GM18499 (cell line): ENCODE measurements at regions not wholly inside any gene's neighbourhood (a gene's known extent, or its start where the extent isn't known, plus 50 kb on each side); places are given as distances from the start of the nearest gene placed in this dataset.
"Not testable (repeated sequence)": the region's sequence is repeated elsewhere in the genome, so short reads cannot be mapped to it uniquely, and the experiment has no call there.

ENCODE experiments used
- ATAC-seq: cut with Tn5 transposase; IDR thresholded peaks from one replicate; pipeline ENCODE4 v1.9.1; 2021; ENCODE audit warnings: moderate number of reproducible peaks; ENCODE audit not compliant: insufficient read depth, unreplicated experiment

GRCh38 chr2:181737302-181737701, 57.0 kb upstream of the NEUROD1 start:
- ATAC-seq = not testable (repeated sequence)

- no peak for ATAC-seq
These were observed 57.8 kb upstream of the NEUROD1 start for GRCh38 chr2:181738074-181738473.

- no peak for ATAC-seq
These were observed 58.2 kb upstream of the NEUROD1 start for GRCh38 chr2:181738563-181738962.

GRCh38 chr2:181741756-181742155, 61.4 kb upstream of the NEUROD1 start:
- ATAC-seq = no peak

DNA sequence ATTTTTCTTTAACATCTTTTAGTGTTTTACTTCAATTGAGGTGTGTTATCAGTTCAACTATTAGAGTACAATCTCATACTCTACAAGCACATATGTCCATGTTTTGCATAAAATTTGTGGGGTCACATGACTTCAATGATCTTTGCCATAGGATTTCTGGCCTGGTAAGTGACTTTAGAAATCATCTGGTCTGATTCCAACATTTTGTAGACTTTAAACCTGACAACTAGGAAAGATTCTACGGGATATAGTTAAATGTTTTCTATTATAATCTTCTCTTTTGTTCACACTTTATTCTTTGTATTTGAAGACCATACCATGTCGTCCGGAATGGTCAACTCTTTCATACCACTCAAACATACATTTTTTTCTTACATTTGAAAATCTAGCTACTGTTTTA, 62.0 kb upstream of the NEUROD1 start:
- no peak for ATAC-seq

DNA sequence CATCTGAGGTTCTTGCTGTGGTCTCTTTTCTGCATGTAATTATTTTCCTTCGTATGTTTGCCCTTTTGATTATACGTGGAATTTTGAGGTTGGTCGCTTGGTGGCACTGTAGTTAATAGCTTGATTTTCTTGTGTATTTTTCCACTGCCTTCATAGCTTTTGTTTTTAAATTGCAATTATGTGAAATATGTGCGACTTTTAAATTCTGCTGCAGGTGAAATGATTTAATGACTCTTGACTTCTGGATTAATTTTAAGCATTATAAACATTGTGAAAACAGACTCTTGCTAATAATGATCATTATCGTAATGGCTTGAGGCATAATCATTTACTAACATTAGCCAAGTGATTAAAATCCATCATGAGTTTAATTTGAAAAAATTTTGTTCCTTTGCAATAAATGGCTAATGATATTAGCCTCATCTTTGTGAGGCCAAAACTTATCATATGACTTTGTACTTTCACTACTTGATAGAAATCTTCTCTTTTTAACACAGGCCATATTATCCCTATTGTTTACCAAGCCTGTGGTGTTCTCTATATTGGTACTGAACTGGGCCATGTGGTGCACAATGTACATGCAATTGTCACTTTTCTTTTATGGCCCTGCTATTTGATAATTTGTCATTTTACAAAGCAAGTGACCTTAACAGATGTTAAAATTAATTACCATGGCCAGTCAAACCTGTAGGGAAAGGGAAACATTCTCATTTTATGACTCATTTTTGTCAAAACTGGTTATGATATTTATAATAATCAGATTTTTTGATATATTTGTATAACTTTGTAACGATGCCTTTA, 62.8 kb upstream of the NEUROD1 start:
- ATAC-seq = no peak

GRCh38 chr2:181743723-181744031, 63.4 kb upstream of the NEUROD1 start:
- ATAC-seq = no peak

DNA sequence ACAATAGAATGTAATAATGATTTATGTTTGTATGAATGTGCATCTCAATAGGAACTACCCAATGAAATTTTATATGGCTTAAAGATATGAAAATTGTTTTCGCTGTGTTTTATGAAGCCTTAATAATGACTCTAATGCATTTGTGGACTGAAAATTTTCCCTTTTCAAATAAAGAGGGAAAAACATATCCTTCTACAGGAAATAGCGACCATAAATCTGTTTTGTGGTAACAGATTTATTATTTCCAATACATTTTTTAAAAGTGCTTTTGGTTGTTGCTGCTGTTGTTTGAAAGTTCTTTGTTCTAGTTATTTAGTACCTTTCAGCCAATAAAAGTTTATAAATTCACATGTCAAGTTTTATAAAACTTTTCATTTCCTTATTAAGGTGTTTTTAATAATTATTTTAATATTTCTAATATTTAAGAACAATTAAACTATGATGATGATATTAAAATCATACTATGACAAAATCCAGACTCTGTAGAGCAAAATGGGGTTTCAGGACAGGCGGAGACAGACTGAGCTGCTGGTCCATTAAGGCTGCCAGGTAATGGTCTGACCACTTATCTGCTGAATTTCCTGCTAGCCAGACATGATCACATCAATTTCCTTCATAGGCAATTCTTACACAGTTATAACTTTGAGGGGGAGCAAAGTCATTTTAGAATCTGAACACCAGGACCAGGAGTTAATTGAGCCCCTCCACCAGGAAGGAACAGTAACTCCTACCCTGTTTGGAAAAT, 65.7 kb upstream of the NEUROD1 start:
- ATAC-seq = no peak

- no peak for ATAC-seq
These were observed 66.5 kb upstream of the NEUROD1 start for GRCh38 chr2:181746844-181747243.

DNA sequence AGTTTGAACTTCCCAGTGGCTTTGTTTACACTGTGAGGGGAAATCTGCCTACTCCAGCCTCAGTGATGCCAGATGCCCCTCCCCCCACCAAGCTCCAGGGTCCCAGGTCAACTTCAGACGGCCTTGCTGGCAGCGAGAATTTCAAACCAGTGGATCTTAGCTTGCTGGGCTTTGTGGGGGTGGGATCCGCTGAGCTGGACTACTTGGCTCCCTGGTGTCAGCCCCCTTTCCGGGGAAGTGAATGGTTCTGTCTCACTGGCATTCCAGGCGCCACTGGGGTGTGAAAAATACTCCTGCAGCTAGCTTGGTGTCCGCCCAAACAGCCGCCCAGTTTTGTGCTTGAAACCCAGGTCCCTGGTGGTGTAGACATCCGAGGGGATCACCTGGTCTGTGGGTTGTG, 70.0 kb upstream of the NEUROD1 start:
- ATAC-seq = no peak

DNA sequence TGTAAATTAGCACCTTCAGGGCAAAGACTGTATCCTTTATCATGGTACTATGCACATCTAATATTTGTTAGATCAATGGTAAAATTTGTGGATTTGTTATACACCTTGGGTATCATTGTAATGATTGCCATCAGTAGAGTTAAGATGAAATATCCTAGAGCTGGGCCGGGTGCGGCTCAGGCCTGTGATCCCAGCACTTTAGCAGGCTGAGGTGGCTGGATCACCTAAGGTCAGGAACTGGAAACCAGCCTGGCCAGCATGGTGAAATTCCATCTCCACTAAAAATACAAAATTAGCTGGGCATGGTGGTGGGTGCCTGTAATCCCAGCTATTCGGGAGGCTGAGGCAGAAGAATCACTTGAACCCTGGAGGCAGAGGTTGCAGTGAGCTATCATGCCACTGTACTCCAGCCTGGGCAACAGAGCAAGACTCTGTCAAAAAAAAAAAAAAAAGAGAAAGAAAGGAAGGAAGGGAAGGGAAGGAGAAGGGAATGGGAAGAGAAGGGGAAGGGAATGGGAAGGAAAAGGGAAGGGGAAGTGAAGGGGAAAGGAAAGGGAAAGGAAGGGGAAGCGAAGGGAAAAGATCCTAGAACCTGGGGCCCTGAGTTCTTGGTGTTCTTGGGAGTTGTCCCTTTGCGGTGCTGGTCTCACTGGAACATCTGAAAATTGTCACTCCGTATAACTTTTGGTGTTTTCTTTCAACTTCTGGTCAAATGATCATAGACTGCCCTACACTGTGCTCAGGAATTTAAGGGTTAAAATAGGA, 71.1 kb upstream of the NEUROD1 start:
- no peak for ATAC-seq

DNA sequence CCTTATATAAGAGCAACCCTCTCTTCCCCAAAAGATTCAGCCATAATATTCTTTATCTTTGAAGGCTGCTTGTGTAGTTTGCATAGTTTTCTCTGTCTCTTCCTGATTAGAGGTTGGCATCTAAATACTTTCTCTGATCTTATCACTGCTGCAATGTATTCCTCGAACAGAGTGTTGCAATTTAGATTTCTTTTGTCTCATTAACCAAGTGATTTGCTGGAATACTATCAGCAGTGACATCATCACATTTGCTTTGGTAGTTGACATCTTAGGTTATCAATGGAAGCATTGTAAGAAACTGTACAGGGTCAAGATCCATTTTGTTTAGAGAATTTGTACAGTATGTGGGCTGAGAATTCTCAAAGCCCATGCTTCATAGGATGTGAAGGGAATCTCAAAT, 72.0 kb upstream of the NEUROD1 start:
- ATAC-seq = no peak

GRCh38 chr2:181753686-181754085, 73.4 kb upstream of the NEUROD1 start:
- ATAC-seq = no peak

GRCh38 chr2:181754105-181754504, 73.8 kb upstream of the NEUROD1 start:
- ATAC-seq = no peak

- ATAC-seq = no peak
These were observed 74.9 kb upstream of the NEUROD1 start for GRCh38 chr2:181755181-181755580.

DNA sequence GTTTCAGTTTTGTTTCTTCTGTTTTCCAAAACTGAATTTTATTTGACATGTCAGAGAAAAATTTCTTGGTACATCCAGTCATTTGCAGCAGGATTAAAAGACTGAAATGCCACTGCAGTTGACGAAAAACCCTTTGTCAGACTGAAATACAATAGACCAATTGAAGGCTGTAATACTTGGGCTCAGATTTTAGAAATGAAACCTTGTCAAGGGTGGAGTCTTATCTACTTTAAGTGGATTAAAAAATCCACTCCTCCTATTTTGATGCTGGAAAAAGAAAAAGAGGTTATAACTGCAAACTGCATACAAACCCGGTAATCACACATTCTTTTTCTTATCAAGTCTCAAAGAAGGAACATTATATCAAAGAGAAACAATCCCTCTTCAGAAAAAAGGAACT, 80.2 kb upstream of the NEUROD1 start:
- no peak for ATAC-seq

DNA sequence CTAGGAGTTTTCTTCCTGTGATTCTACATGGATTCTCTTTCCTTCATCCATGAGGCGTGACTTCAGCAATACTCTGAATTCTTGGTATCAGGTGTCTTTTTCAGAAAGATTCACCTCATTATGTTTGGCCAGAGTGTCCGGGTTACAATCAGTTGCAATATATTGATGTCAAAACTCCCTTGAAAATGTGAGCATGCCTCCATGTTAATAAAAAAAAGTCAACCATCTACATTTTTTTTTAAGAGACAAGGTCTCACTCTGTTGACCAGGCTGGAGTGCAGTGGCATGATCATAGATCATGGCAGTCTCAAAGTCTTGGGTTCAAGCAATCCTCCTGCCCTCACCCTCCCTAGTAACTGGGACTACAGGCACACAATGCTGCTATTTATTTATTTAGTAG, 80.9 kb upstream of the NEUROD1 start:
- no peak for ATAC-seq

- no peak for ATAC-seq
These were observed 81.7 kb upstream of the NEUROD1 start for GRCh38 chr2:181762000-181762399.

DNA sequence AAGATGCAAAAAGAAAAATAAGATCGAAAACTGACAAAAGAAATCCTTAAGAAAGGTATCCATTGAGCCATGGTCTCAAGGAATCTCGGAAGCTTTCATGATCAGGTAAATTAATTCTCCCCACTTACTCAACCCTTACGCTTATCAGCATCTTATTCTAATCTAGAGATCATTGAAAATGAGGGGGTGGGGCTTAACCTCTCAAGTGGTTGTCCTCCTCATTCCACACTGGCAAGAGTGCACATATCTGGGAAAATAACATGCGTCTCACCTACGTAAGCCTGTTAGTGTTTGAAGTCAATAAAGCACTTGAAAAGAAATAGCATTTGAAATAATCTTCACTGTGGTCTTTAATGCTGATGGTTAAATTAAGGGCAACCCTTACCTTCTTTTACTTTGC, 82.5 kb upstream of the NEUROD1 start:
- no peak for ATAC-seq

DNA sequence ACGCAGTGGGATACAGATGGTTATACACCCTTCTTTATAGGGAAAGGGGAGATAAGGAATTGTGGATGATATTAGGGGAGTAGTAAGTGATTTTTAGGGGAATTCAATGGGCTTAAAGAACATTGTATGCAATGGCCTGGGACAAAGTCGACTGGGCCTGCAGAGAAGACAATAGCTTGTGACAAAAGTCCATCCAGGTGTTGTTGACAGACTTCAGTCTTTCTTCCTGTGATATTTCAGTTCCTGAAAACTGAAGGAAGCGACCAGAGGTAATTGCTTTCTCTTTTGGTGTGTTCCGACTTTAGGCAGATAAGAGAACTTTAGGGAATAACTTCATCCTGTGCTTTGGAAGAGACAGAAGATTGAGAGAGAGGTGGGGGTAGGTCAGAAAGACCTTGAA, 83.1 kb upstream of the NEUROD1 start:
- no peak for ATAC-seq
